Jurkat, Clone E6-1 (cell line): ENCODE measurements at regions not wholly inside any gene's neighbourhood (a gene's known extent, or its start where the extent isn't known, plus 50 kb on each side); places are given as distances from the start of the nearest gene placed in this dataset.

Source experiments
- DNase-seq: peaks from one replicate; pipeline ENCODE4 v3.0.0-alpha.2; 2011; ENCODE audit warnings: low read depth, low spot score
- H3K4me3 ChIP-seq: 2 replicates; pipeline ENCODE4 v1.5.1; 2011; ENCODE audit warnings: mild to moderate bottlenecking, low read length, control low read depth, moderate library complexity

DNA sequence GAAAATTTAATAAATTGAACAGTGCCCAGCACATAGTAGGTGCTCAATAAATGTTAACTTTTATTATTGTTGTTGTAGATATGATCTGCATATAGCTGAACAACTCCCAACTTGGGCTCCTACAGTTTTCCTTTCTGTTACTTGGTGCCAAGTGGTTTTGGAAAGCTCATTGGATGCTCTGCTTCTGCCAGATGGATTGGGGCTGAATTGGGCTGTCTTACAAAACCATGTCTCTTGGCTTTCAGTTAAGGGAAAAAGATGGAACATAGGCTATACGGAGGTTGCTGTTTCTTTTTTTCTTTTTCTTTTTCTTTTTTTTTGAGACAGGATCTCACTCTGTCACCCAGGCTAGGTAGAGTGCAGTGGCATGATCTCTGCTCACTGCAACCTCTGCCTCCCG lies 140.7 kb upstream of the PWP1 start:
- no peak overlapping the region for H3K4me3 ChIP-seq
- DNase-seq, result no peak

DNA sequence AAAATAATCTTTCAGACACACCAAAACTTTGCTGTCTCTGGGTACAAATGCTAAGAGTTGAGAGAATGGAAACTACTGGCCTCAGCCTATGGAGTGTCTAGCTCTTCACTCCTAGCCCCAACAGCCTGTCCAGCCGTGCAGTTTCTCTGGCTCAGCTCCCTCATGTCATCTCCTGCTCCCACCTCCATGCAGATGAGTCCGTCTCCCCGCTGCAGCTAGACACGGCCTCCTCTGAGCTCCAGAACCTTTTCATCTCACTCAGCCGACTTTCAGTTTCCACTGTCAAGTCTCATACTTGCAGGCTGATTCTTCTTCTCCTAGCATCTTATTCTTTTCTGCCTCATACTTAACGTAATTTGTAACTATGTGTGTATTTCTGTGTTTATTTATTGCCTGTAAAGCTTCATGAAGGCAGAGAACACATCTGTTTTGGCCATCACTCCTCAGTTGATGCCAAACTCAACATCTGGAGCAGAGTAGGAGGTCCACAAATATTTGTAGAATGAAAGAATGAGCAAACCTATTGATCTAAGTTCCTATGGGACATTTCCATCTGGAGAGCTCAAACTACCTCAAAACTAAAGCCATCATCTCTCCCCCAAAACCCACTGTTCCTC lies 139.8 kb upstream of the PWP1 start:
- H3K4me3 ChIP-seq, result no peak overlapping the region
- no peak for DNase-seq

DNA sequence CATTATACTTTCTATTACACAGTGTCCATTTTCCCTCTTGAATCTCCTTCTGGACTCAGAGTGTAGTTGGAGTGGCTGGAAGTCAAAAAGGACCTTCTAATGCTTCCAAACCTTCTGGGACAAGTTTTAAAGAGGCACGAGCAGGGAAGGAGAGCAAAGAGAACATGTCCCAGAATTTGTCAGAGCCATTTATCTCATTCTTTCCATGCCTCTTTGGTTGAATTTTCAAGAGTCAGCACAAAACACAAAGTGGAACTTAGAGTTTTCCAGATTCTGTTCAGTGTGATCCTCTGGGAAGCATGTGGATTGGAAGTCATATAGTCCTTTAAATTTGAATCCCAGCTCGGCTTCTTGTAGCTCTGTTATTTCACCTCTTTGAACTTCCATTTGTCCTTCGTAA lies 138.2 kb upstream of the PWP1 start:
- no peak overlapping the region for H3K4me3 ChIP-seq
- DNase-seq, result no peak

DNA sequence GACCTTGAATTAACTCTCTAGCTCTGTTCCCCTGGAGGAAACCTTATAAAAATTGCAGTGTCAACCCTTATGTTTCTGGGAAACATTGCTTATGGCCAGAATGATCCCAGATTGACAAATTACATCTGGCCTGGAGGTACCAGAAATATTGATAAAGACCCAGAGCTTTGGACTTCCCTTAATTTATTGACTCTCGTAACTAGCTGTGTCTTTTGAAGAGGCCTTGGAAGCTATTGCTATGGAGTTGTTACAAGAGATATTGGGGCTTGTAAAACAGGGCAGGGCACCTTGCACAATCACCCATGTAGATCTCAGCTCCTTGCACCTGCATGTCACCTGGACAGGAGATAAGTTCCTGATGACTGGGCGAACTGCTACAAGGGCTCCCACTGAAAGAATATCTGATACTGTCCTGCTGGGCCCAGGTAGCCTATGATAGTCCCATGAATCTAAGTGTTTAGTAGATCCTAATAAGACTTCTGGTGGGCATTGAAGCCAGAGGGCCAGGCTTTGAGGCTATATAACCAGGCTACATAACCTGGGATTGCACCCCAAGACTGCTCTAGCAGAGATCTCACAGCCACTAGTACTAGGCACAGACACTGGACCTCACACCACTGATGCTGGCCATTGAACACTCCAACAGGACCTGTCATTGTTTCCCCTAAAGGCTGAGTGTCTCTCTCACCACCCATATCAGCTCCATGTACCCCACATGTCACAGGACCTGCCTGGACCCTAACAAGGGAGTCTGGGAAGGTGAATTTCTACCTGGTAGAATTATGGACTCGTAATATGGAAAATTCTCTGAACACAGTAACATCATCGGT lies 135.7 kb upstream of the PWP1 start:
- DNase-seq, result no peak
- H3K4me3 ChIP-seq, result no peak overlapping the region

DNA sequence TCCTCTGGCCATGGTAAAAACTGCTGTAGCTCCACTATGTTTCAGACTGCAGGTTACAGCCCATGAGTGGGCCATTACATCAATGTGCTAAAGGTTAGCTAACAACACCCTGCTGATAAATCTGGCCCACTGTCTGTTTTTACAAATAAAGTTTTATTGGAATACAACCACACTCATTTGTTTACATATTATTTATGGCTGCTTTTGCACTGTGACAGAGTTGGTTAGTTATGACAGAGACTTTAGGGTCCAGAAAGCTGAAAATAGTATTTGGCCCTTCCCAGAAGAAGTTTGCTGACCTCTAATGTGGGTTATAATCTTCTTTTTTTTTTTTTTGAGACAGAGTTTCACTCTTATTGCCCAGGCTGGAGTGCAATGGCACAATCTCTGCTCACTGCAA lies 134.2 kb upstream of the PWP1 start:
- no peak overlapping the region for H3K4me3 ChIP-seq
- DNase-seq, result no peak

DNA sequence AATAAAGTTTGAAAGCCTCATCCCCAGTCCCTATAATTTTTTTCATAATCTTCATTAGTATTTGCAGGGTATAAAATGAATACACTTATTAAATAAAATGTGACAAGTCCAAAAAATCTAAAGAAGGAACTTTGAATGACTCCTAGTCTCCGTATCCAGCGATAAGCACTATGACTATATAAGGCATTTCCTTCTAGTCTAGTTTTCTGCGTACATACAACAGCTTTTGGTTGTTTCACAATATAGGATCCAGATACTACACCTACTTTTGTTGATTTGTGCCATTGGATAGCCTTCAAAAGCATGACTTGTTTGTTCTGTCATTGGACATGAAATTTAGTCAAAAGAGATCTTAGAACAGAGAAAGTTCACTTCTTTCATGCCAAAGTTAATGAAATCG lies 133.3 kb upstream of the PWP1 start:
- DNase-seq, result no peak
- H3K4me3 ChIP-seq, result no peak overlapping the region

DNA sequence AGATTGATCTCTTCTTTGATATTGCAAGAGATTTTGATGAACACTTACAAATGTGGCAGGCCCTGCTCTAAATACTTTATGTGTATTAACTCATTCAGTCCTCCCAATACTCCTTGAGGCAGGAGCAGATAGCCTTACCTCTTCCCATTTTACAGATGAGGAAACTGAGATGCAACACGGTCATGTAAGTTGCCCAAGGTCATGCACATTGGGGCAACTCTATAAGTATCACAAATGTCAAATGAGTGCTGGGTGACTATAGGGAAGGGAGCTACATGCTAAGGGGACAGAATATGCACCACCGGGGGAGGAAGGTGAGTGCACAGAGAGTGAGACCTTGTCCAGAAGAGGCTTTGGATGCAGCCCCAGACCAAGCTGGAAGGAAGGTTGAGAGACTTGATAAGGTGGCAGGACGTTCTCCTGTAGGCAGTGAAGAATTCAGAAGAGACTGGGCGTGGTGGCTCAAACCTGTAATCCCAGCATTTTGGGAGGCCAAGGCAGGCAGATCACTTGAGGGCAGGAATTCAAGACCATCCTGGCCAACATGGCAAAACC lies 132.3 kb upstream of the PWP1 start:
- no peak for DNase-seq
- no peak overlapping the region for H3K4me3 ChIP-seq

DNA sequence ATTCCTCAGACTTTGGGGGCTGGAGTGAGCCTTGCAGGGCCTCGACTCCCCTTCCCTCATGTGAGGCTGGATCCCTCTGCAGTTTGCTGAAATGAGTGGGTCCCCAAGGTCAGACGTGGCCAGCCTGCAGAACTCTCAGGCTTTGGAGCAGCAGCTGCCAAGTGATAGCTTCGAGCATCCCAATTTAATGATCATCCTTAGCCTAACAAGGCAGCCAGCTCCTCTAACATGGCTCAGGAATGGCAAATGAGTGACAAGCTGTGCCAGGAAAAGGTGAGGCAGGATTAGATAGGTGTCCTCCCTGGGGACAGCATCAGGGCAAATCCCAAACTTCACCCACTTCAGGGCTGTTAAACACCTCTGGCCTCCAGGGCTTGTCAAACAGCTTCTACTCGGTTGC lies 130.7 kb upstream of the PWP1 start:
- no peak overlapping the region for H3K4me3 ChIP-seq
- DNase-seq, result no peak

DNA sequence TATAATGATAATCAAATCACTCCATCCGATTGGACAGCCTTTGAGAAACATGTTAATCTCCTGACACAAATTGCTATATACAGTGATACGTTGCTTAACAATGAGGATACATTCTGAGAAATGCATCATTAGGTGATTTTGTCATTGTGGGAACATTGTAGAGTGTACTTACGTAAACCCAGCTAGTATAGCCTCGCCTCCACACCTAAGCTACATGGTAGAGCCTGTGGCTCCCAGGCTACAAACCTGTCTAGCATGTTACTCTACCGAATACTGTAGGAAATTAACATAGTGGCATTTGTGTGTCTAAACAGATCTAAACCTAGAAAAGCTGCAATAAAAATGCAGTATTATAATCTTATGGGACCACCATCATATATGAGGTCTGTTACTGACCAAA lies 128.6 kb upstream of the PWP1 start:
- H3K4me3 ChIP-seq, result no peak overlapping the region
- no peak for DNase-seq

DNA sequence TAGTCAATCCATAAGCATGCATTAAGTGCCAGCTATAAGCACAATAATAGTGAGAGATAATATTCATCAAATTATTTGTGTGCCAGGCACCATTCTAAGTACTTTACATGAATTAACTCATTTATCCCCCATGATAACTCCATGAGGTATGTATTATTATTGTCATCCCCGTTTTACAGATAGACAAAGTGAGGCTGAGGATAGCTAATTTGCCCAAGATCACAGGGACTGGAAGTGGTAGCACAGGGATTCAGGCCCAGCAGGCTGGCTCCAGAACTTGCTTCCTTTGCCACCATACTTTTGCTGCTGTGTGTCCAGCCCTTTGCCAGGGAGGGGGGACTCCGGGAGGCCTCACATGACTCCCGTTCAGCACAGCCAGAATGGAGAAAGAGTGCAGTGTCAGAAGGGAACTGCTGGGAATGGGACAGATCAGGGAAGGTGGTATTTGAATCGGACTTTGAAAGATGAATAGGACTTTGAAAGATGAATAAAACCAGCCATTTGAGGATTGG lies 128.0 kb upstream of the PWP1 start:
- DNase-seq, result no peak
- H3K4me3 ChIP-seq, result no peak overlapping the region

DNA sequence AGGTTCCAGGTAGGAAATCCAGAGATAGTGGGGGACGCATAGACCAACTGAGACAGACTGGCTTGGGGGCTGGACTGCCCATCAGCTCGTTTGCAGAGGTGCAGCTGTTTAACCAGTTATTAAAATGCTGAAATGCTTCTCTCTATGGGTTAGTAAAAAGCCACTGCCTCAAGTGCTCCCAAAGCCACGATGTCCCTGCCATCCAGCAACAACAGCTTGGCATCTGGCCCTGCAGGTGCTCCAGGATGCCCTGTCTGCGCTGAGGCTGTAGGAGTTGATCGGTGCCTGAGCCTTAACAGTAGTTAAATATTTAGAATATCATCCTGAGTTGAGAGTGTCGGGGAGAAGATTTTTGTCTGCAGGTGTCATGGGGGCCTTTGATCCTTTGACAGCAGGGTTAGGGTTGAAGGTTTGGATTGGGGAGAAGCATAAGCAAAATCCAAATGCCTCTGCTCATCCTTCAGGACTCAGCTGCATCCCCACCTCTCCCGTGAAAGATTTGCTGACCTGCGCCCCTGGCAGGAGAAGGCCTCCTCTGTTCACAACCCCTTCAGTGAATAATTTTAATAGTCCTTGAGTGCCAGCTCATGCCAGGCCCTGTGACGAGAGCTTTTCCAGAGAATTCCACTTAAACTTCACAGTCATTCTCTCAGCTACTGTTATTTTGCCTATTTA lies 127.3 kb upstream of the PWP1 start:
- no peak for DNase-seq
- H3K4me3 ChIP-seq, result no peak overlapping the region

DNA sequence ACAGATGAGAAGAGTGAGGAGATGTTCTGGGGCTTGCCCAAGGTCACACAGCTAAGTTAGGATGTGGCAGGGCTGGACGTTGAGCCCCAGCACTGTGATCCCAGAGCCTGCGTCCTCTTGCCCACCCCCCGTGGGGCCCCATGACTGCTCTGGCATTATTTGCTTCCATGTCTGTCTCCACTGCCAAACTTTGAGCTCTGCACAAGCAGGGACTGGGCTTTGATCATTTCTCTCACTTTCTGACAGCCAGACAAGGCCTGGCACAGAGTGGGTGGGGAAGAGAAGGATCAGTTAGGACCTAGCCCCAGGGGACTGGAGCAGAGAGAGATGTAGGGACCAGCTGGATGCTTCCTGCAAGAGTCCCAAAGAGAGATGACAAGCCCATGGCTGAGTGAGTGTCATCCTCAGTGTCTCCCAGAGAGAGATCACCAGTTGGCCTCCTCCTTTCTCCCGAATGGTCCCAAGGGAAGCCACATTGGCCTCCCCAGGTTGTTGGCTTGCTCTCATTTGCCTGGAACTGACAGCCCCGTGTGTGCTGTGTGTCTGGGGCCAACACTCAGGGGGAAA lies 126.7 kb upstream of the PWP1 start:
- H3K4me3 ChIP-seq, result no peak overlapping the region
- DNase-seq, result no peak

DNA sequence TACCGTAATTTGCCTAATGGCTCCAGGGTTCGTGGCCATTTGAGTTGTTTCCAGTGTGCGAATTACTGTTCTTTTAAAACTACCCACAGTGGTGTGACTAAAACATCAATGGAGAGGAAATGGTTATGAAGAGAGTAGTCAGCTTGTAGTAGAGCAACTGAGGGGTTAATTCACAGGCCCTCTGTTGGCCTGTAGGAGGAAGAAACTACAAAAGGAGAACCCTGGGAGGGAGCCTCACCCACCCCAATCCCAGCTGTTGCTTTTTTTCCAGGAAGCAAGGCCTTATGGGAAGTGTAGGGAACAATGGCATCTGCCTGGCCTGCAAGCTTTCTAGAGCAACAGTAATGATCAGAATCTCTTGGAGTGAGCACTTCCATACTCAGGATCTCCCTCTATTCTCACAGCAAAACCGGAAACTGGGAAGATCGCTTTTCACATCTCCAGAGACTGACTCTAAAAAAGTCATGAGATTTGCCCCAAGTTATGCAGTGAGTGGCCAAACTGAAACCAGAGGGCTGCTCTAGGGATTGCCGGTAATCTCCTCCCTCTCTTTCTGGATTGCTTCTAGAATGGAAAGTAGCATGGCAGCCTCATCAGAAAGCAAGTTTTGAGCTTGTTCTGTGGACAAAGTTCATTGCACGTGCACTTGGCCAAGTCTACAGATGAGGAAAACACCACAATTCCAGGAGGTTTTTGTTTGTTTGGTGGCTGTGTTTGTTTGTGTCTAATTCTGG lies 125.3 kb upstream of the PWP1 start:
- peak; percentile 39 for DNase-seq
- H3K4me3 ChIP-seq, result no peak overlapping the region

DNA sequence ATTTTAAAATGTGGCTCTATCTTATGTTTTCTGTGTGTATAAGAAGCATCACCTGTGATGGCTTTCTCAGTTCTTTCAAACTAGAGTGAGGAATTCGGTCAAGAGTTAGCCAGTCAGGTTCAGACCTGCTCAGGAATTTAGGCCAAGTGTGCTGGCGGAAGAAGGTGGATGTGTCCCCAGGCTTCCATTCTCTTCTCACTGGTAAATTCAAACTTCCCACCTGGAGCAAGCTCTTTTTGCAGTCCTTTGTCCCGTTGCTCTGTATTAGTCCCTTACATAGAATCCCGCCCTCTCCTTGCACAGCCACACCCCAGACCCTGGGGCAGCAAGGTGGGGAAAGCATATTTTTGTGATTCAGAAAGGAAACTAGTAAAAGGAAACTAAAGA lies 124.7 kb upstream of the PWP1 start:
- DNase-seq, result no peak
- no peak overlapping the region for H3K4me3 ChIP-seq

DNA sequence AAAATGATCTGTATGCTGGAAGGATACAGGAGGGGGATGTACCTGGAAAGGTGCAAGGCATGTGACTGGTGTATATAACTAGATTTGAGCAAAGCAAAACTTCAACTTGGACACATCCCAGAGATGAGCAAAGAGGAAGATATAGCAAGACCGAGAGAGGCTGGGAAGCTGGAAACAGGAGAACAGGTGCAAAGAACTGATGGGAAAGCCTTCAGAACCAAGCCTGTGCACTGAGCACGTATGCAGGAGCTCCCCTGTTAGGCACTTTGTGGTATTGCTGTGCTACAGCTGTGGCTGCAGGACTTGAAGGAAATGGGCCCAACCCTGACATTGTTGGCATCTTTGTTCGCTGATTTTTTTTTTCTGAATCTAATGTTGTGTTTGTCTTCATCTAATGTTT lies 120.7 kb upstream of the PWP1 start:
- DNase-seq, result peak; percentile 15
- no peak overlapping the region for H3K4me3 ChIP-seq

DNA sequence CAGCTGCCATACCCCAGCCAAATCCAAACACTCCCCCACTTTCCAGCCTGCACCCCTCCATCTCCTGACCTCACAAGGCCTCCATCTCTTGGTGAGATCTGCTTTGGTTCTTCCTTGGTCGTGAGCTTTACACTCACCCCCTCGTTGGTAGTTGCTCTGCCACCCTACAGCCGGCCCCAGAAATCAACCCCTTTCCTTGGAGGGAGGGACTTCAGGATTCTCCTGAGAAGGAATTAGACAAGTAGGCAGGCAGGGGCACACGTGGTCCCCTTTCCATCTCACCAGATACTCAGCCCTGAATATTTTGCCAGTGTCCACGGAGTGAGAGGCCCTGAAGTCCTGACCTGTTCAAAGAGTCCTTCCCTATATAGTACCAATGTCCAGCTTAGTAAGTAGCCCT lies 120.0 kb upstream of the PWP1 start:
- no peak for DNase-seq
- H3K4me3 ChIP-seq, result no peak overlapping the region

DNA sequence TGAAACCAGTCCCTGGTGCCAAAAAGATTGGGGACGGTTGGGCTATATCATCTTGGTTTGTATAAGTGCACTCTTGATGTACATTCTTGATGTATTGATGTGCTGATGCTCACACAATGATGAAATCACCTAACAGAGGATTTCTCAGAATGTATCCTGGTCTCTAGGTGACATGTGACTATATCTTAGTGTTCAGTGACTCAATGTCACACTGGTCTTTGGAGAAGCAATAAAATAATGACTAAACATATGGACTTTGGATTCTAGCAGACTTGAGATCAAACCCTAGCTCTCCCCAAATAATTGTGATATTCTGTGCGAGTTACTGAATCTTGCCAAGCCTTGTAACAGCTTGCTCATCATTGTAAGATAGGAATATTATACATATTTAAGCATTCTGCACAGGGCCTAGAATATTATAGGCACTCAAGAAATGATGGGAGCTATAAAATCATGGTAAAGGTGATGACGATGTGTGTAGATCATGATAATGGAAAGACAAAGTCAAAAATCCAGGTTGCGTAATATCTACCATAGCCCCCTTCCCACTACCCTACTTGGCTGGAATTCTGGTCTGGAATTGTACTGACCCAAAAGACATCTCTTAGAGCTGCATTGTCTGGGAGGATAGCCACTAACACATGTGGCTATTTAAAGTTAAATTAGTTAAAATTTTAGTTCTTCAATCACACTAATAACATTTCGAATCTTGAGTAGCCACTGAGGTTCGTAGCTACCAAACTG lies 117.6 kb upstream of the PWP1 start:
- DNase-seq, result no peak
- H3K4me3 ChIP-seq, result no peak overlapping the region

DNA sequence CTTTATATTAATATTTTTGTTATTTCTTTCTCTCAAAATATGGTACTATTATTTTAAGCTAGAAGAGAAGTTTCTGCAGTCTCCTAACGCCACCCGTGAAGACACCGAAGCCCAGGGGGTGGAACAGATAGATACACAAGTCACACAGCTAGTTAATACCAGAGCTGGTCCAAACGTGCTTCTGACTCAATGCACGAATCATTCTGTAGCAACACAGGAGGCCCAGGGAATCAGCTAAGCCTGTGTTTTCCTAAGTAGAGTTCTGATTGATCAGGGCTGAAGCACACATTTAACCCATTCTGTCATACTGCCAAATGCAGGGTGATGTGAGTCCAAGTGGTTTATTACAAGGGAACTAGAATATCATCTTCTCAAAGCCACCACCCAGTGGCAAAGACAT lies 116.9 kb upstream of the PWP1 start:
- H3K4me3 ChIP-seq, result no peak overlapping the region
- DNase-seq, result no peak
